Stimulated activated CD4-positive, alpha-beta T cell treated with anti-CD3 and anti-CD28 coated beads, Interleukin-1b, Interleukin-23, amount 100 ng/mL, for 24 hours (primary cell): ENCODE measurements at regions not wholly inside any gene's neighbourhood (a gene's known extent, or its start where the extent isn't known, plus 50 kb on each side); places are given as distances from the start of the nearest gene placed in this dataset.

Source experiments
- DNase-seq, 4 experiments: peaks; one replicate each; pipeline ENCODE4 v3.0.0-alpha.2; 2020; ENCODE audit warnings: low read depth in 4 of 4, low spot score in 1 of 4

GRCh38 chr7:25852939-25853271, 299.1 kb upstream of the NFE2L3 start:
- DNase-seq: no peak

GRCh38 chr7:25853314-25853713, 298.7 kb upstream of the NFE2L3 start:
- DNase-seq: no peak

- DNase-seq: no peak
These were observed 297.9 kb upstream of the NFE2L3 start for GRCh38 chr7:25854059-25854458.

- DNase-seq: no peak
These were observed 297.1 kb upstream of the NFE2L3 start for GRCh38 chr7:25854608-25855497.

GRCh38 chr7:25855854-25856782, 295.9 kb upstream of the NFE2L3 start:
- no peak for DNase-seq

- DNase-seq: no peak
These were observed 294.5 kb upstream of the NFE2L3 start for GRCh38 chr7:25857376-25858067.

- no peak for DNase-seq
These were observed 293.8 kb upstream of the NFE2L3 start for GRCh38 chr7:25858200-25858524.

GRCh38 chr7:25858525-25859411, 293.2 kb upstream of the NFE2L3 start:
- no peak for DNase-seq

GRCh38 chr7:25859412-25860274, 292.4 kb upstream of the NFE2L3 start:
- DNase-seq: no peak

- no peak for DNase-seq
These were observed 291.5 kb upstream of the NFE2L3 start for GRCh38 chr7:25860275-25861163.

- DNase-seq: no peak
These were observed 290.9 kb upstream of the NFE2L3 start for GRCh38 chr7:25861164-25861496.

- no peak for DNase-seq
These were observed 290.3 kb upstream of the NFE2L3 start for GRCh38 chr7:25861601-25862260.

- peak; percentile 24 to 89 (median 67) for DNase-seq
These were observed 289.6 kb upstream of the NFE2L3 start for GRCh38 chr7:25862261-25863004.

- no peak for DNase-seq
These were observed 288.8 kb upstream of the NFE2L3 start for GRCh38 chr7:25863005-25863728.

- no peak for DNase-seq
These were observed 288.3 kb upstream of the NFE2L3 start for GRCh38 chr7:25863729-25864110.

- no peak for DNase-seq
These were observed 287.5 kb upstream of the NFE2L3 start for GRCh38 chr7:25864511-25864910.
